Ammon's horn (tissue), 1 donor: ENCODE measurements at regions not wholly inside any gene's neighbourhood (a gene's known extent, or its start where the extent isn't known, plus 50 kb on each side); places are given as distances from the start of the nearest gene placed in this dataset.
"Not testable (repeated sequence)": the region's sequence is repeated elsewhere in the genome, so short reads cannot be mapped to it uniquely, and the experiment has no call there.

ENCODE experiments used
- DNase-seq: peaks from one replicate; pipeline ENCODE4 v3.0.0-alpha.2; 2016; ENCODE audit warnings: low spot score

- no peak for DNase-seq
Measured at GRCh38 chr15:81723113-81723651, 322.6 kb downstream of the MEX3B start.

GRCh38 chr15:81716468-81716867 is 329.4 kb downstream of the MEX3B start:
- not testable (repeated sequence) for DNase-seq

GRCh38 chr15:81710328-81710727 is 335.5 kb downstream of the MEX3B start:
- no peak for DNase-seq

- not testable (repeated sequence) for DNase-seq
Measured at GRCh38 chr15:81706816-81707346, 332.9 kb upstream of the TMC3 start.

- not testable (repeated sequence) for DNase-seq
Measured at GRCh38 chr15:81705727-81706126, 331.7 kb upstream of the TMC3 start.

- DNase-seq: no peak
Measured at GRCh38 chr15:81686021-81686420, 312.0 kb upstream of the TMC3 start.

- no peak for DNase-seq
Measured at GRCh38 chr15:81685237-81685636, 311.2 kb upstream of the TMC3 start.

- no peak for DNase-seq
Measured at GRCh38 chr15:81680829-81681228, 306.8 kb upstream of the TMC3 start.

- DNase-seq: no peak
Measured at GRCh38 chr15:81666839-81667238, 292.8 kb upstream of the TMC3 start.

- no peak for DNase-seq
Measured at GRCh38 chr15:81660976-81661375, 287.0 kb upstream of the TMC3 start.

- no peak for DNase-seq
Measured at GRCh38 chr15:81653259-81653658, 279.2 kb upstream of the TMC3 start.

GRCh38 chr15:81645470-81645869 is 271.5 kb upstream of the TMC3 start:
- DNase-seq: no peak

GRCh38 chr15:81643771-81644170 is 269.8 kb upstream of the TMC3 start:
- no peak for DNase-seq

- no peak for DNase-seq
Measured at GRCh38 chr15:81642451-81642990, 268.5 kb upstream of the TMC3 start.

GRCh38 chr15:81636064-81636463 is 262.1 kb upstream of the TMC3 start:
- DNase-seq: not testable (repeated sequence)

GRCh38 chr15:81633889-81634288 is 259.9 kb upstream of the TMC3 start:
- DNase-seq: no peak

- DNase-seq: no peak
Measured at GRCh38 chr15:81625896-81626295, 251.9 kb upstream of the TMC3 start.

- DNase-seq: no peak
Measured at GRCh38 chr15:81619002-81619401, 245.0 kb upstream of the TMC3 start.

- no peak for DNase-seq
Measured at GRCh38 chr15:81612631-81613030, 238.6 kb upstream of the TMC3 start.

- no peak for DNase-seq
Measured at GRCh38 chr15:81611679-81612078, 237.7 kb upstream of the TMC3 start.

- DNase-seq: no peak
Measured at GRCh38 chr15:81608309-81608829, 234.4 kb upstream of the TMC3 start.

GRCh38 chr15:81604713-81605112 is 230.7 kb upstream of the TMC3 start:
- no peak for DNase-seq

- DNase-seq: no peak
Measured at GRCh38 chr15:81596159-81596865, 222.3 kb upstream of the TMC3 start.
